Endothelial cell of umbilical vein (primary cell): ENCODE measurements at regions not wholly inside any gene's neighbourhood (a gene's known extent, or its start where the extent isn't known, plus 50 kb on each side); places are given as distances from the start of the nearest gene placed in this dataset.

Source experiments
- BruUV-seq: library from RNA; stranded (reverse); fragments of 400-500 nt; replicated peaks from 2 replicates; lab custom pipeline; 2021; lab: Mats Ljungman, UMichigan
- CTCF ChIA-PET: fragments of 300-600, 350-600 bp; sonication (Branson Sonifier 250); formaldehyde crosslinking; loops from one replicate; lab custom pipeline; 2021; ENCODE audit warnings: antibody characterized with exemption, inconsistent platforms; lab: Charles Lee
- POLR2A ChIA-PET: fragments of 300-600, 350-600 bp; sonication (Branson Sonifier 250); formaldehyde crosslinking; loops from one replicate; lab custom pipeline; 2021; ENCODE audit warnings: antibody characterized with exemption, inconsistent platforms; lab: Charles Lee
- DNase-seq: peaks from one replicate; pipeline ENCODE4 v3.0.0-alpha.2; 2011; ENCODE audit warnings: low read depth, low spot score
- FAIRE-seq: peaks from 2 replicates; lab custom pipeline; 2011; peaks lifted over from hg19 to GRCh38; lab: Jason Lieb, UNC
- H2AFZ ChIP-seq: 2 replicates; pipeline ENCODE4 v1.6.0; 2012; ENCODE audit warnings: low read depth, low read length, control low read depth, inconsistent platforms
- H3K27ac ChIP-seq: 2 replicates; pipeline ENCODE4 v1.5.1; 2011; ENCODE audit warnings: low read depth, mild to moderate bottlenecking, control low read depth, low read length, moderate library complexity; ENCODE audit not compliant: insufficient read depth
- H3K27me3 ChIP-seq, 2 experiments: 2 replicates each; pipeline versions ENCODE4 v1.6.0 to v1.6.1; 2011; ENCODE audit warnings: low read length in 2 of 2, mixed read lengths in 1 of 2; ENCODE audit not compliant: control insufficient read depth in 2 of 2, insufficient read depth in 2 of 2
- H3K36me3 ChIP-seq, 2 experiments: 2 replicates in 1 of 2; 3 replicates in 1 of 2; pipeline ENCODE4 v1.5.1; 2011; ENCODE audit warnings: low read length in 2 of 2, mild to moderate bottlenecking in 1 of 2, moderate library complexity in 1 of 2; ENCODE audit not compliant: control insufficient read depth in 2 of 2, insufficient read depth in 2 of 2; ENCODE audit errors: extremely low read depth in 1 of 2
- H3K4me1 ChIP-seq: 3 replicates; pipeline ENCODE4 v1.5.1; 2011; ENCODE audit warnings: mild to moderate bottlenecking, low read length; ENCODE audit not compliant: control insufficient read depth, insufficient read depth; ENCODE audit errors: extremely low read depth
- H3K4me2 ChIP-seq: 2 replicates; pipeline ENCODE4 v1.6.1; 2011; ENCODE audit warnings: low read length, control low read depth, mixed read lengths; ENCODE audit not compliant: insufficient read depth
- H3K4me3 ChIP-seq, 3 experiments: fragments of 200-600 bp in 1 of 3; sonication (generic), shearing (Covaris generic) in 1 of 3; replicated peaks in 1 of 3; 2 replicates each; pipeline ENCODE4 v1.5.1; 2011 to 2016; ENCODE audit warnings: control low read depth in 3 of 3, low read length in 3 of 3, mild to moderate bottlenecking in 2 of 3, inconsistent platforms in 1 of 3, low read depth in 1 of 3, moderate library complexity in 1 of 3; ENCODE audit not compliant: insufficient read depth in 1 of 3
- H3K79me2 ChIP-seq: 2 replicates; pipeline ENCODE4 v1.6.0; 2012; ENCODE audit warnings: low read length, inconsistent platforms; ENCODE audit not compliant: control insufficient read depth, insufficient read depth
- H3K9ac ChIP-seq: replicated peaks from 2 replicates; pipeline ENCODE3; 2011; ENCODE audit warnings: low read length, control low read depth; ENCODE audit not compliant: insufficient read depth; ENCODE audit errors: extremely low read depth
- H3K9me1 ChIP-seq: replicated peaks from 3 replicates; pipeline ENCODE4 v1.6.0; 2011; ENCODE audit warnings: mild to moderate bottlenecking, low read length; ENCODE audit not compliant: control insufficient read depth, insufficient read depth; ENCODE audit errors: extremely low read depth
- H3K9me3 ChIP-seq: replicated peaks from 2 replicates; pipeline ENCODE4 v1.5.1; 2012; ENCODE audit warnings: low read length, inconsistent platforms; ENCODE audit not compliant: control insufficient read depth, insufficient read depth
- H4K20me1 ChIP-seq: replicated peaks from 2 replicates; pipeline ENCODE3; 2011; ENCODE audit warnings: mild to moderate bottlenecking, low read length; ENCODE audit not compliant: control insufficient read depth, insufficient read depth; ENCODE audit errors: extremely low read depth
- CTCF ChIP-seq, 2 donors: IDR thresholded peaks; 1 replicate in 1 of 2; 2 replicates in 1 of 2; pipeline ENCODE4 v1.5.1; 2011; ENCODE audit warnings: low read length in 2 of 2, mild to moderate bottlenecking in 2 of 2, moderate library complexity in 2 of 2, control low read depth in 1 of 2, inconsistent platforms in 1 of 2, low read depth in 1 of 2; ENCODE audit not compliant: insufficient read depth in 1 of 2; ENCODE audit errors: extremely low read depth in 1 of 2
- EZH2 ChIP-seq: IDR thresholded peaks from 2 replicates; pipeline ENCODE4 v1.6.1; 2012; ENCODE audit warnings: borderline replicate concordance, low read depth, mild to moderate bottlenecking, moderate library complexity, low read length, inconsistent platforms; ENCODE audit not compliant: severe bottlenecking
- FOS ChIP-seq: IDR thresholded peaks from 2 replicates; pipeline ENCODE4 v1.6.1; 2011; ENCODE audit warnings: mild to moderate bottlenecking, low read length, moderate library complexity, borderline replicate concordance; ENCODE audit not compliant: insufficient read depth
- GATA2 ChIP-seq: IDR thresholded peaks from 2 replicates; pipeline ENCODE4 v1.7.0; 2011; ENCODE audit warnings: low read depth, mild to moderate bottlenecking, moderate library complexity, mixed read lengths, low read length; ENCODE audit not compliant: insufficient read length, insufficient read depth
- JUN ChIP-seq: IDR thresholded peaks from 2 replicates; pipeline ENCODE4 v1.6.1; 2011; ENCODE audit warnings: borderline replicate concordance, low read depth; ENCODE audit not compliant: insufficient read length, insufficient read depth
- MAX ChIP-seq: IDR thresholded peaks from 2 replicates; pipeline ENCODE4 v1.6.1; 2011; ENCODE audit not compliant: insufficient read depth, insufficient read length
- MYC ChIP-seq: IDR thresholded peaks from one replicate; pipeline ENCODE4 v1.6.1; 2011; ENCODE audit warnings: mild to moderate bottlenecking, low read depth, low read length
- POLR2A ChIP-seq: IDR thresholded peaks from 2 replicates; pipeline ENCODE4 v1.6.1; 2012; ENCODE audit warnings: low read depth, mild to moderate bottlenecking, control low read depth, low read length
- POLR2AphosphoS5 ChIP-seq: IDR thresholded peaks from 2 replicates; pipeline ENCODE4 v1.6.1; 2012; ENCODE audit warnings: low read depth, mild to moderate bottlenecking, control low read depth, low read length, moderate library complexity; ENCODE audit not compliant: insufficient read depth
- dilution Hi-C: fragments of 300-500 bp; cut with MboI; formaldehyde crosslinking; loops from one replicate; pipeline ENCODE4 v1.15.0; 2019; ENCODE audit warnings: low sequenced_read_pairs; ENCODE audit not compliant: extremely low pct_ligation_motif_present
- intact Hi-C: fragments of 100-400 bp; cut with micrococcal nuclease; formaldehyde crosslinking; loops from one replicate; pipeline ENCODE4 v1.10.0; 2022

- dilution Hi-C loops: no loop called here
- FAIRE-seq: no peak
- intact Hi-C loops: no loop called here
These were observed 465.9 kb upstream of the DAB1 start for GRCh38 chr1:57889676-57890320.

GRCh38 chr1:57887964-57888491, 464.2 kb upstream of the DAB1 start:
- TF ChIP-seq POLR2A: no peak
- no peak for TF ChIP-seq POLR2AphosphoS5
- TF ChIP-seq FOS: no peak
- TF ChIP-seq MAX: no peak
- no peak for TF ChIP-seq MYC
- TF ChIP-seq EZH2: no peak
- no peak for TF ChIP-seq CTCF (IDR thresholded peaks at IDR 0.05; ENCODE audit: extremely low read depth in 1 of 2, insufficient read depth in 1 of 2, low read depth in 1 of 2, low read length in 2 of 2)
- TF ChIP-seq GATA2: no peak
- TF ChIP-seq JUN: no peak
- no peak overlapping the region for H3K4me3 ChIP-seq
- no peak overlapping the region for H2AFZ ChIP-seq
- no peak overlapping the region for H3K4me2 ChIP-seq
- H3K27me3 ChIP-seq: no peaks in the 10 kb centered on the region
- H3K79me2 ChIP-seq: no peaks in the 10 kb centered on the region
- dilution Hi-C loops (no loop called here), intact Hi-C loops (no loop called here)
- no peaks in the 10 kb centered on the region for H3K36me3 ChIP-seq
- H3K9me3 ChIP-seq: no peaks in the 10 kb centered on the region
- ChIA-PET CTCF (no interaction called here), POLR2A (no interaction called here)
- H3K9ac ChIP-seq: no peak overlapping the region
- DNase-seq: no peak
- H3K4me1 ChIP-seq: no peaks in the 10 kb centered on the region
- no TSS peak for BruUV-seq
- no peaks in the 10 kb centered on the region for H3K9me1 ChIP-seq
- H3K27ac ChIP-seq: no peak overlapping the region
- no peaks in the 10 kb centered on the region for H4K20me1 ChIP-seq
- FAIRE-seq: no peak

More at GRCh38 chr1:57889676-57890320, 465.9 kb upstream of the DAB1 start:
- H2AFZ ChIP-seq: no peak overlapping the region
- no peaks in the 10 kb centered on the region for H4K20me1 ChIP-seq
- no peak overlapping the region for H3K4me2 ChIP-seq
- H3K27me3 ChIP-seq: no peaks in the 10 kb centered on the region
- H3K9me3 ChIP-seq: no peaks in the 10 kb centered on the region
- H3K27ac ChIP-seq: no peak overlapping the region
- H3K4me1 ChIP-seq: no peaks in the 10 kb centered on the region
- POLR2A ChIA-PET: no interaction called here
- no TSS peak for BruUV-seq
- H3K36me3 ChIP-seq: no peaks in the 10 kb centered on the region
- no peak for DNase-seq
- no peak for TF ChIP-seq MAX
- TF ChIP-seq POLR2AphosphoS5: no peak
- no peak for TF ChIP-seq EZH2
- TF ChIP-seq GATA2: no peak
- H3K79me2 ChIP-seq: no peaks in the 10 kb centered on the region
- H3K9ac ChIP-seq: no peak overlapping the region
- CTCF ChIA-PET: no interaction called here
- H3K9me1 ChIP-seq: no peaks in the 10 kb centered on the region
- H3K4me3 ChIP-seq: no peak overlapping the region
